Effector memory CD4-positive, alpha-beta T cell (primary cell): ENCODE measurements at regions not wholly inside any gene's neighbourhood (a gene's known extent, or its start where the extent isn't known, plus 50 kb on each side); places are given as distances from the start of the nearest gene placed in this dataset.

ENCODE experiments used
- DNase-seq, 3 donors: peaks; one replicate each; pipeline ENCODE4 v3.0.0-alpha.2; 2020
- H3K27ac ChIP-seq: 2 replicates; pipeline ENCODE4 v1.7.0; 2013; ENCODE audit warnings: mild to moderate bottlenecking, low read length, moderate library complexity; ENCODE audit not compliant: insufficient read depth, poor library complexity, severe bottlenecking
- H3K27me3 ChIP-seq: replicated peaks from 2 replicates; pipeline ENCODE4 v1.7.0; 2013; ENCODE audit warnings: mild to moderate bottlenecking, low read length; ENCODE audit not compliant: insufficient read depth, control insufficient read depth, poor library complexity, severe bottlenecking
- H3K36me3 ChIP-seq: 2 replicates; pipeline ENCODE4 v1.7.0; 2013; ENCODE audit warnings: mild to moderate bottlenecking, low read length, moderate library complexity; ENCODE audit not compliant: control insufficient read depth, insufficient read depth
- H3K4me1 ChIP-seq: 2 replicates; pipeline ENCODE4 v1.7.0; 2013; ENCODE audit warnings: low read length, mild to moderate bottlenecking; ENCODE audit not compliant: control insufficient read depth, insufficient read depth, poor library complexity, severe bottlenecking
- H3K4me3 ChIP-seq: 2 replicates; pipeline ENCODE4 v1.7.0; 2013; ENCODE audit warnings: low read length, low read depth, mild to moderate bottlenecking; ENCODE audit not compliant: insufficient read depth, poor library complexity, severe bottlenecking
- H3K9me3 ChIP-seq: 2 replicates; pipeline ENCODE4 v1.7.0; 2013; ENCODE audit warnings: mild to moderate bottlenecking, low read length, moderate library complexity; ENCODE audit not compliant: control insufficient read depth

- Histone ChIP-seq H3K36me3 (no peaks in the 10 kb centered on the region), H3K9me3 (no peaks in the 10 kb centered on the region), H3K4me3 (no peak overlapping the region), H3K4me1 (no peaks in the 10 kb centered on the region), H3K27me3 (no peaks in the 10 kb centered on the region), H3K27ac (no peak overlapping the region)
- DNase-seq: no peak
These were observed 75.2 kb upstream of the KIF5B start for GRCh38 chr10:32131388-32131787.

- Histone ChIP-seq H3K27ac (no peak overlapping the region), H3K27me3 (no peaks in the 10 kb centered on the region), H3K4me3 (no peak overlapping the region), H3K9me3 (no peaks in the 10 kb centered on the region), H3K36me3 (no peaks in the 10 kb centered on the region), H3K4me1 (no peaks in the 10 kb centered on the region)
- no peak for DNase-seq
These were observed 74.6 kb upstream of the KIF5B start for GRCh38 chr10:32130788-32131187.

- H3K9me3 ChIP-seq: no peaks in the 10 kb centered on the region
- H3K4me3 ChIP-seq: no peak overlapping the region
- no peak for DNase-seq
- no peak overlapping the region for H3K27ac ChIP-seq
- no peaks in the 10 kb centered on the region for H3K36me3 ChIP-seq
- no peaks in the 10 kb centered on the region for H3K4me1 ChIP-seq
- no peaks in the 10 kb centered on the region for H3K27me3 ChIP-seq
These were observed 68.8 kb upstream of the KIF5B start for GRCh38 chr10:32125023-32125422.

GRCh38 chr10:32123021-32123420 is 66.8 kb upstream of the KIF5B start:
- H3K27me3 ChIP-seq: no peaks in the 10 kb centered on the region
- H3K4me1 ChIP-seq: no peaks in the 10 kb centered on the region
- H3K27ac ChIP-seq: no peak overlapping the region
- DNase-seq: no peak
- H3K36me3 ChIP-seq: no peaks in the 10 kb centered on the region
- no peak overlapping the region for H3K4me3 ChIP-seq
- no peaks in the 10 kb centered on the region for H3K9me3 ChIP-seq

- Histone ChIP-seq H3K36me3 (no peaks in the 10 kb centered on the region), H3K9me3 (no peaks in the 10 kb centered on the region), H3K4me1 (no peaks in the 10 kb centered on the region), H3K27ac (no peak overlapping the region), H3K4me3 (no peak overlapping the region), H3K27me3 (no peaks in the 10 kb centered on the region)
- DNase-seq: no peak
These were observed 65.4 kb upstream of the KIF5B start for GRCh38 chr10:32121648-32122047.

GRCh38 chr10:32120147-32120546 is 63.9 kb upstream of the KIF5B start:
- H3K27me3 ChIP-seq: no peaks in the 10 kb centered on the region
- H3K4me3 ChIP-seq: no peak overlapping the region
- H3K36me3 ChIP-seq: no peaks in the 10 kb centered on the region
- no peak overlapping the region for H3K27ac ChIP-seq
- DNase-seq: no peak
- no peaks in the 10 kb centered on the region for H3K9me3 ChIP-seq
- no peaks in the 10 kb centered on the region for H3K4me1 ChIP-seq

- Histone ChIP-seq H3K4me3 (no peak overlapping the region), H3K27me3 (no peaks in the 10 kb centered on the region), H3K27ac (no peak overlapping the region), H3K9me3 (no peaks in the 10 kb centered on the region), H3K4me1 (no peaks in the 10 kb centered on the region), H3K36me3 (no peaks in the 10 kb centered on the region)
- no peak for DNase-seq
These were observed 58.3 kb upstream of the KIF5B start for GRCh38 chr10:32114508-32114907.

- DNase-seq: no peak
- Histone ChIP-seq H3K27ac (no peak overlapping the region), H3K4me3 (no peak overlapping the region), H3K36me3 (no peaks in the 10 kb centered on the region), H3K9me3 (no peaks in the 10 kb centered on the region), H3K4me1 (no peaks in the 10 kb centered on the region), H3K27me3 (no peaks in the 10 kb centered on the region)
These were observed 55.8 kb upstream of the KIF5B start for GRCh38 chr10:32112055-32112454.

GRCh38 chr10:32111585-32111984 is 55.4 kb upstream of the KIF5B start:
- no peak for DNase-seq
- H3K27ac ChIP-seq: no peak overlapping the region
- H3K4me3 ChIP-seq: no peak overlapping the region

GRCh38 chr10:32110790-32111189 is 54.6 kb upstream of the KIF5B start:
- no peaks in the 10 kb centered on the region for H3K27me3 ChIP-seq
- H3K9me3 ChIP-seq: no peaks in the 10 kb centered on the region
- no peak overlapping the region for H3K27ac ChIP-seq
- no peak overlapping the region for H3K4me3 ChIP-seq
- no peak for DNase-seq
- H3K36me3 ChIP-seq: no peaks in the 10 kb centered on the region
- no peaks in the 10 kb centered on the region for H3K4me1 ChIP-seq

More at GRCh38 chr10:32111585-32111984, 55.4 kb upstream of the KIF5B start:
- Histone ChIP-seq H3K4me1 (no peaks in the 10 kb centered on the region), H3K9me3 (no peaks in the 10 kb centered on the region), H3K36me3 (no peaks in the 10 kb centered on the region), H3K27me3 (no peaks in the 10 kb centered on the region)

GRCh38 chr10:32109603-32110002 is 53.4 kb upstream of the KIF5B start:
- no peak overlapping the region for H3K4me3 ChIP-seq
- H3K4me1 ChIP-seq: no peaks in the 10 kb centered on the region
- no peaks in the 10 kb centered on the region for H3K36me3 ChIP-seq
- no peak for DNase-seq
- no peaks in the 10 kb centered on the region for H3K27me3 ChIP-seq
- H3K27ac ChIP-seq: no peak overlapping the region
- H3K9me3 ChIP-seq: no peaks in the 10 kb centered on the region
